Hepatocyte (in vitro differentiated cells): ENCODE measurements at regions not wholly inside any gene's neighbourhood (a gene's known extent, or its start where the extent isn't known, plus 50 kb on each side); places are given as distances from the start of the nearest gene placed in this dataset.

Experiments used
- DNase-seq: peaks from one replicate; pipeline ENCODE4 v3.0.0-alpha.2; 2016; ENCODE audit warnings: low spot score
- H2AFZ ChIP-seq: fragments of 200-600 bp; sonication (generic); 2 replicates; pipeline ENCODE4 v1.6.0; 2016; ENCODE audit warnings: antibody characterized with exemption, mild to moderate bottlenecking
- H3K27ac ChIP-seq: fragments of 200-600 bp; sonication (generic); 2 replicates; pipeline ENCODE4 v1.5.1; 2016; ENCODE audit warnings: mild to moderate bottlenecking
- H3K27me3 ChIP-seq: fragments of 200-600 bp; sonication (generic); 2 replicates; pipeline ENCODE4 v1.6.1; 2016
- H3K36me3 ChIP-seq: fragments of 200-600 bp; sonication (generic); replicated peaks from 2 replicates; pipeline ENCODE4 v1.5.1; 2016; ENCODE audit warnings: low read depth; ENCODE audit not compliant: insufficient read depth
- H3K4me1 ChIP-seq: fragments of 200-600 bp; sonication (generic); 2 replicates; pipeline ENCODE4 v1.5.1; 2016; ENCODE audit warnings: mild to moderate bottlenecking, moderate library complexity; ENCODE audit not compliant: insufficient read depth
- H3K4me2 ChIP-seq: fragments of 200-600 bp; sonication (generic); 2 replicates; pipeline ENCODE4 v1.6.0; 2016
- H3K4me3 ChIP-seq: fragments of 200-600 bp; sonication (generic); 2 replicates; pipeline ENCODE4 v1.5.1; 2016; ENCODE audit warnings: mild to moderate bottlenecking
- H3K79me2 ChIP-seq: fragments of 200-600 bp; sonication (generic); 2 replicates; pipeline ENCODE4 v1.6.0; 2017; ENCODE audit warnings: mild to moderate bottlenecking
- H3K9me2 ChIP-seq: fragments of 200-600 bp; sonication (generic); replicated peaks from 2 replicates; pipeline ENCODE4 v1.6.0; 2017; ENCODE audit warnings: mild to moderate bottlenecking; ENCODE audit not compliant: insufficient read depth
- H3K9me3 ChIP-seq: fragments of 200-600 bp; sonication (generic); 2 replicates; pipeline ENCODE4 v1.5.1; 2016; ENCODE audit warnings: low read depth, mild to moderate bottlenecking
- H4K20me1 ChIP-seq: fragments of 200-600 bp; sonication (generic); 2 replicates; pipeline ENCODE4 v1.6.0; 2016; ENCODE audit warnings: mild to moderate bottlenecking; ENCODE audit not compliant: insufficient read depth, poor library complexity, severe bottlenecking
- EZH2 ChIP-seq: fragments of 200-600 bp; sonication (generic); IDR thresholded peaks from 2 replicates; pipeline ENCODE4 v1.6.1; 2016; ENCODE audit warnings: antibody characterized with exemption, mild to moderate bottlenecking, borderline replicate concordance
- EZH2phosphoT487 ChIP-seq: fragments of 200-600 bp; sonication (generic); IDR thresholded peaks from one replicate; pipeline ENCODE4 v1.6.1; 2018; ENCODE audit warnings: antibody characterized with exemption, mild to moderate bottlenecking, low read depth, moderate library complexity; ENCODE audit not compliant: unreplicated experiment, severe bottlenecking
- WGBS: methylation state at CpG from one replicate; pipeline ENCODE4 v1.1.6; 2016; ENCODE audit warnings: low lambda C conversion rate; ENCODE audit errors: missing lambda C conversion rate; 5-methylcytosine and 5-hydroxymethylcytosine counted together
- TF ChIP-seq, protein P1 (sequence below): fragments of 200-600 bp; sonication (generic); IDR thresholded peaks from 2 replicates; pipeline ENCODE4 v1.5.1; 2016; ENCODE audit warnings: antibody characterized with exemption, mild to moderate bottlenecking; ENCODE audit not compliant: poor library complexity

DNA sequence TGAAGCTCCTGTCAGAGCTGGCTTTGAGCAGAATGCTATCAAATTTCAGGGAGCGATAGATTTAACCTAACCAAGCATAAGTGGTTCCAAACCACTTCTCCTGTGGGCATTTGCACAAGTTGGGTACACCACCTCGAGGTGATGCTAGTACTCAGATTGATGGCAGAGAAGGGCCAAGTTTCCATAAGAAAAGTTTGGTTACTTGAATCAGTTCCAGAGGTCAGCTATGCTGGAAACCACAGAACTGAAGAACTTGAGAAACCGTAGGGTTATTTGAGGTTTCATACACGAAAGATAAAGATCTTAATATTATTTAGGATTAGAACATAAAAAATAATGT, 238.2 kb upstream of the SOX11 start:
- no peak for TF ChIP-seq EZH2
- TF ChIP-seq, protein P1, sequence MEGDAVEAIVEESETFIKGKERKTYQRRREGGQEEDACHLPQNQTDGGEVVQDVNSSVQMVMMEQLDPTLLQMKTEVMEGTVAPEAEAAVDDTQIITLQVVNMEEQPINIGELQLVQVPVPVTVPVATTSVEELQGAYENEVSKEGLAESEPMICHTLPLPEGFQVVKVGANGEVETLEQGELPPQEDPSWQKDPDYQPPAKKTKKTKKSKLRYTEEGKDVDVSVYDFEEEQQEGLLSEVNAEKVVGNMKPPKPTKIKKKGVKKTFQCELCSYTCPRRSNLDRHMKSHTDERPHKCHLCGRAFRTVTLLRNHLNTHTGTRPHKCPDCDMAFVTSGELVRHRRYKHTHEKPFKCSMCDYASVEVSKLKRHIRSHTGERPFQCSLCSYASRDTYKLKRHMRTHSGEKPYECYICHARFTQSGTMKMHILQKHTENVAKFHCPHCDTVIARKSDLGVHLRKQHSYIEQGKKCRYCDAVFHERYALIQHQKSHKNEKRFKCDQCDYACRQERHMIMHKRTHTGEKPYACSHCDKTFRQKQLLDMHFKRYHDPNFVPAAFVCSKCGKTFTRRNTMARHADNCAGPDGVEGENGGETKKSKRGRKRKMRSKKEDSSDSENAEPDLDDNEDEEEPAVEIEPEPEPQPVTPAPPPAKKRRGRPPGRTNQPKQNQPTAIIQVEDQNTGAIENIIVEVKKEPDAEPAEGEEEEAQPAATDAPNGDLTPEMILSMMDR: no peak
- no peak for TF ChIP-seq EZH2phosphoT487
- no peaks in the 10 kb centered on the region for H4K20me1 ChIP-seq
- no peaks in the 10 kb centered on the region for H3K4me1 ChIP-seq
- no peaks in the 10 kb centered on the region for H3K9me2 ChIP-seq
- 76% methylated on average over 4 of the region's 4 CpGs for WGBS
- no peaks in the 10 kb centered on the region for H3K79me2 ChIP-seq
- H3K4me2 ChIP-seq: no peak overlapping the region
- no peaks in the 10 kb centered on the region for H3K36me3 ChIP-seq
- DNase-seq: no peak
- H3K9me3 ChIP-seq: no peaks in the 10 kb centered on the region
- H2AFZ ChIP-seq: no peak overlapping the region
- H3K4me3 ChIP-seq: no peak overlapping the region
- no peaks in the 10 kb centered on the region for H3K27me3 ChIP-seq
- no peak overlapping the region for H3K27ac ChIP-seq

DNA sequence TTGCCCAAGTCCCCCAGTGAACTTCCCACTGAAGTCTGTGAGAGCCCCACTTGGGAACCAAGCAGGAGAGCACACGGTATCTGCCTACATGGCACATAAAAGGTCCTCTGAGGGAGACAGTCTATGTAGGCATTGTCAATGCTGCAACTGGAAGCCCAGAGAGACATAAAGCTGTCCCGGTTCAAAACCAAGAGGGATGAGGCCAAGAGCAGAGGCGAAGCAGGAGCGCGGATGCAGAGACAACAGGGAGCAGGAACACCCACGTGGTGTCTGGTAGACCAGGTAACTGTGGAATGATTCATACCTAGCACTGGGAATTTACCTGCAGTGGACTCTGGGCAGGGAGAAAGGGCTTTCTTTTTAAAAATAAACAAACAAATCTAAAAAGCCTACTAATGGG, 233.1 kb upstream of the SOX11 start:
- no peak for DNase-seq
- Histone ChIP-seq H4K20me1 (no peaks in the 10 kb centered on the region), H3K4me3 (no peak overlapping the region), H3K4me1 (no peaks in the 10 kb centered on the region), H3K79me2 (no peaks in the 10 kb centered on the region), H3K9me3 (no peaks in the 10 kb centered on the region), H2AFZ (no peak overlapping the region), H3K4me2 (no peak overlapping the region), H3K27ac (no peak overlapping the region), H3K9me2 (no peaks in the 10 kb centered on the region), H3K27me3 (peaks cover 3% of the 10 kb centered on the region), H3K36me3 (no peaks in the 10 kb centered on the region)
- WGBS: 97% methylated on average over 6 of the region's 6 CpGs
- TF ChIP-seq EZH2 (no peak), EZH2phosphoT487 (no peak)
- TF ChIP-seq, protein P1: no peak

DNA sequence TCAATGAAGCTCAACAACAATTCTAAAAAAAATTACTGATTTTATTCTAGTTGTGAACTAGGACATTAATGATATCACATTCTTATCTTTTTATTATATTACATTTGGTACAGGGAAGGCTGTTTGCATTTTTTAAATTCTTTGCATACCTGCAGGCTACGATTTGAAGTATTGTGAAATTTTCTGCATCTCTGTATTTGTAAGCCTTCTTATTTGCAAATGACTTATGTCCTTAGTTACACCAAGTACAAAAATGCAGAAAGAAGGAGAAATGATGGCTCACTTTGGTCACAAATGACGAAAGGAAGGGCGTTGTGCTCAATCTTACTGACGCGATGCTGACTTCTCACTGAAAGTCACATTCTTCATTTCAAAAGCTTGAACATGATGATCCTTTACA, 227.5 kb upstream of the SOX11 start:
- peaks cover 6% of the 10 kb centered on the region for H3K27me3 ChIP-seq
- H3K79me2 ChIP-seq: no peaks in the 10 kb centered on the region
- no peak for DNase-seq
- H3K4me1 ChIP-seq: no peaks in the 10 kb centered on the region
- no peak overlapping the region for H3K27ac ChIP-seq
- H3K9me2 ChIP-seq: no peaks in the 10 kb centered on the region
- no peak overlapping the region for H3K4me3 ChIP-seq
- H3K9me3 ChIP-seq: no peaks in the 10 kb centered on the region
- no peaks in the 10 kb centered on the region for H3K36me3 ChIP-seq
- no peak overlapping the region for H3K4me2 ChIP-seq
- 72% methylated on average over 5 of the region's 5 CpGs for WGBS
- H4K20me1 ChIP-seq: no peaks in the 10 kb centered on the region
- TF ChIP-seq EZH2phosphoT487 (no peak), EZH2 (no peak)
- TF ChIP-seq, protein P1: no peak
- no peak overlapping the region for H2AFZ ChIP-seq

DNA sequence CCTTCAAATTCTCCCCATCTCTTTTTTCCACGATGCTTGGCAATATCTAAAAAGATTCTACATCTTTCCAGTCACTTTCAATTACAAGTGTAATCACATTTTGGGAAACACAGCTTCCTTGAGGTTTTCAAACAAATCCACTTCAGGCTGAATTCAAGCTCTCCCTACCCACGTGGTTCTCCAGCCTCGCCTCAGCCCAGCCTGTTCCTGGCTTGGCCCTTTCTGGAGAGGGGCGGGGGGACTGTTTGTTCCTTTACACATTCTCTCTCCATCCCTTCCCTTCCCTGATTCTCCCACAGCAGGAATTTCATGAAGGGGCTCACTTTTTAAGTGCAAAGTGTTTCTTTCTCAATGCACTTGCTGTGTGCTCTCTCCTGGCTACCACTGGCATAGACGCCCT, 226.3 kb upstream of the SOX11 start:
- Histone ChIP-seq H3K27ac (no peak overlapping the region), H3K4me1 (no peaks in the 10 kb centered on the region), H3K27me3 (peaks cover 5% of the 10 kb centered on the region), H3K79me2 (no peaks in the 10 kb centered on the region), H3K36me3 (no peaks in the 10 kb centered on the region), H4K20me1 (no peaks in the 10 kb centered on the region), H2AFZ (no peak overlapping the region), H3K4me3 (no peak overlapping the region), H3K9me2 (no peaks in the 10 kb centered on the region), H3K9me3 (no peaks in the 10 kb centered on the region), H3K4me2 (no peak overlapping the region)
- WGBS: 63% methylated on average over 5 of the region's 5 CpGs
- no peak for TF ChIP-seq EZH2
- TF ChIP-seq, protein P1: no peak
- no peak for TF ChIP-seq EZH2phosphoT487
- DNase-seq: no peak
